ENCODE measurements at regions not wholly inside any gene's neighbourhood (a gene's known extent, or its start where the extent isn't known, plus 50 kb on each side); places are given as distances from the start of the nearest gene placed in this dataset.

- ATAC-seq = no peak
- Histone ChIP-seq H3K4me1 (no peaks in the 10 kb centered on the region), H3K36me3 (ENCODE audit: insufficient read depth in 1 of 2, low read depth in 1 of 2) (no peaks in the 10 kb centered on the region), H3K4me3 (no peak overlapping the region), H3K9me3 (no peaks in the 10 kb centered on the region), H3K27ac (no peak overlapping the region), H3K27me3 (ENCODE audit: insufficient read depth in 3 of 3, low read length in 2 of 3) (peaks cover 0 to 22% (median 4%) of the 10 kb centered on the region in 3 donors)
- intact Hi-C loops (cut with DNase I) = no loop called here
- TF ChIP-seq CTCF (IDR thresholded peaks at IDR 0.05) = no peak
- 78 to 83% (median 78%) methylated on average over 3 of the region's 3 CpGs for WGBS, 3 donors
- DNase-seq = no peak
Observed at GRCh38 chr14:98910061-98910460, 361.9 kb downstream of the BCL11B start.

GRCh38 chr14:98912655-98913054 is 359.3 kb downstream of the BCL11B start:
- no peak overlapping the region for H3K27ac ChIP-seq
- DNase-seq (no peak), ATAC-seq (no peak)
- H3K9me3 ChIP-seq = no peaks in the 10 kb centered on the region
- peaks cover 0 to 12% (median 0%) of the 10 kb centered on the region in 3 donors for H3K27me3 ChIP-seq (ENCODE audit: insufficient read depth in 3 of 3, low read length in 2 of 3)
- TF ChIP-seq CTCF (IDR thresholded peaks at IDR 0.05) = no peak
- 79 to 86% (median 82%) methylated on average over 2 of the region's 2 CpGs for WGBS, 3 donors
- no peaks in the 10 kb centered on the region for H3K4me1 ChIP-seq
- no peaks in the 10 kb centered on the region for H3K36me3 ChIP-seq (ENCODE audit: insufficient read depth in 1 of 2, low read depth in 1 of 2)
- H3K4me3 ChIP-seq = no peak overlapping the region
- intact Hi-C loops (cut with DNase I) = no loop called here

GRCh38 chr14:98913967-98914650 is 357.9 kb downstream of the BCL11B start:
- H3K36me3 ChIP-seq (ENCODE audit: insufficient read depth in 1 of 2, low read depth in 1 of 2) = no peaks in the 10 kb centered on the region
- no peak overlapping the region for H3K27ac ChIP-seq
- DNase-seq (no peak), ATAC-seq (no peak)
- TF ChIP-seq CTCF (IDR thresholded peaks at IDR 0.05) = no peak
- 40 to 61% (median 42%) methylated on average over 6 of the region's 6 CpGs for WGBS, 3 donors
- no peaks in the 10 kb centered on the region for H3K4me1 ChIP-seq
- H3K4me3 ChIP-seq = no peak overlapping the region
- peaks cover 0 to 6% (median 0%) of the 10 kb centered on the region in 3 donors for H3K27me3 ChIP-seq (ENCODE audit: insufficient read depth in 3 of 3, low read length in 2 of 3)
- intact Hi-C loops (cut with DNase I) = no loop called here
- H3K9me3 ChIP-seq = no peaks in the 10 kb centered on the region

- H3K27ac ChIP-seq = no peak overlapping the region
- TF ChIP-seq CTCF (IDR thresholded peaks at IDR 0.05) = no peak
- no peaks in the 10 kb centered on the region for H3K36me3 ChIP-seq (ENCODE audit: insufficient read depth in 1 of 2, low read depth in 1 of 2)
- no peaks in the 10 kb centered on the region for H3K4me1 ChIP-seq
- peaks cover 0 to 6% (median 0%) of the 10 kb centered on the region in 3 donors for H3K27me3 ChIP-seq (ENCODE audit: insufficient read depth in 3 of 3, low read length in 2 of 3)
- DNase-seq (no peak), ATAC-seq (no peak)
- H3K9me3 ChIP-seq = no peaks in the 10 kb centered on the region
- intact Hi-C loops (cut with DNase I) = no loop called here
- WGBS, 3 donors = 18 to 22% (median 22%) methylated on average over 4 of the region's 4 CpGs
- no peak overlapping the region for H3K4me3 ChIP-seq
Observed at GRCh38 chr14:98914942-98915341, 357.1 kb downstream of the BCL11B start.

GRCh38 chr14:98915625-98916024 is 356.4 kb downstream of the BCL11B start:
- Histone ChIP-seq H3K4me1 (no peaks in the 10 kb centered on the region), H3K27ac (no peak overlapping the region), H3K27me3 (ENCODE audit: insufficient read depth in 3 of 3, low read length in 2 of 3) (peaks cover 0 to 6% (median 0%) of the 10 kb centered on the region in 3 donors), H3K36me3 (ENCODE audit: insufficient read depth in 1 of 2, low read depth in 1 of 2) (no peaks in the 10 kb centered on the region), H3K9me3 (no peaks in the 10 kb centered on the region), H3K4me3 (no peak overlapping the region)
- DNase-seq (no peak), ATAC-seq (no peak)
- intact Hi-C loops (cut with DNase I) = no loop called here
- TF ChIP-seq CTCF (IDR thresholded peaks at IDR 0.05) = no peak
- WGBS, 3 donors = 37 to 56% (median 55%) methylated on average over 3 of the region's 3 CpGs

Measured in psoas muscle (tissue), 7 donors.